ENCODE measurements at regions not wholly inside any gene's neighbourhood (a gene's known extent, or its start where the extent isn't known, plus 50 kb on each side); places are given as distances from the start of the nearest gene placed in this dataset.

- TF ChIP-seq EP300 (IDR thresholded peaks at IDR 0.05) (no peak), CTCF (IDR thresholded peaks at IDR 0.05) (no peak)
Measured at GRCh38 chr7:81526971-81527370, 242.9 kb downstream of the HGF start.

Data from ovary (tissue), 3 donors.